SK-N-SH treated with all-trans-retinoic acid at 6 μM for 48 hours (cell line): ENCODE measurements at regions not wholly inside any gene's neighbourhood (a gene's known extent, or its start where the extent isn't known, plus 50 kb on each side); places are given as distances from the start of the nearest gene placed in this dataset.

Experiments used
- ATAC-seq: fragments of 200-7000 bp; cut with Tn5 transposase; 3 replicates; pipeline ENCODE4 v1.9.1; 2020; ENCODE audit warnings: mild to moderate bottlenecking, moderate library complexity
- ARNTL ChIP-seq: fragments of 450-650 bp; formaldehyde crosslinking; IDR thresholded peaks from 2 replicates; pipeline ENCODE4 v1.5.0; 2020; ENCODE audit warnings: low read depth, mild to moderate bottlenecking, moderate library complexity, borderline replicate concordance
- BACH2 ChIP-seq: fragments of 250-450 bp; sonication (Bioruptor Pico); IDR thresholded peaks from 2 replicates; pipeline ENCODE4 v1.9.0; 2021; ENCODE audit warnings: mild to moderate bottlenecking, borderline replicate concordance
- CSDC2 ChIP-seq: fragments of 250-450 bp; sonication (Bioruptor Pico); IDR thresholded peaks from 2 replicates; pipeline ENCODE4 v1.5.0; 2020; ENCODE audit warnings: mild to moderate bottlenecking, moderate library complexity
- ESRRG ChIP-seq: fragments of 250-450 bp; sonication (Bioruptor Pico); IDR thresholded peaks from 2 replicates; pipeline ENCODE4 v1.6.1; 2021; ENCODE audit warnings: mild to moderate bottlenecking
- GLIS3 ChIP-seq: fragments of 250-450 bp; sonication (Bioruptor Pico); IDR thresholded peaks from 2 replicates; pipeline ENCODE4 v1.5.0; 2020; ENCODE audit warnings: mild to moderate bottlenecking, moderate library complexity
- ISL1 ChIP-seq: fragments of 250-450 bp; sonication (Bioruptor Pico); IDR thresholded peaks from 2 replicates; pipeline ENCODE4 v2.1.2; 2022; ENCODE audit warnings: mild to moderate bottlenecking, moderate library complexity
- OSR1 ChIP-seq: fragments of 250-450 bp; sonication (Bioruptor Pico); IDR thresholded peaks from 2 replicates; pipeline ENCODE4 v1.8.0; 2022; ENCODE audit warnings: moderate library complexity, mild to moderate bottlenecking, inconsistent platforms
- PPARA ChIP-seq: fragments of 250-450 bp; sonication (Bioruptor Pico); IDR thresholded peaks from 2 replicates; pipeline ENCODE4 v1.5.0; 2020; ENCODE audit warnings: mild to moderate bottlenecking, borderline replicate concordance
- RARB ChIP-seq: fragments of 250-450 bp; sonication (Bioruptor Pico); IDR thresholded peaks from 2 replicates; pipeline ENCODE4 v1.8.0; 2021; ENCODE audit warnings: mild to moderate bottlenecking, moderate library complexity
- SNAI2 ChIP-seq: fragments of 250-450 bp; sonication (Bioruptor Pico); IDR thresholded peaks from 2 replicates; pipeline ENCODE4 v1.5.0; 2020; ENCODE audit warnings: mild to moderate bottlenecking, moderate library complexity
- TCF4 ChIP-seq: fragments of 250-450 bp; sonication (Bioruptor Pico); IDR thresholded peaks from 2 replicates; pipeline ENCODE4 v1.8.0; 2021; ENCODE audit warnings: mild to moderate bottlenecking, moderate library complexity, borderline replicate concordance
- TOX ChIP-seq: fragments of 250-450 bp; sonication (Bioruptor Pico); IDR thresholded peaks from 2 replicates; pipeline ENCODE4 v1.8.0; 2021; ENCODE audit warnings: mild to moderate bottlenecking, moderate library complexity, borderline replicate concordance
- ZC3H10 ChIP-seq: fragments of 250-450 bp; sonication (Bioruptor Pico); IDR thresholded peaks from 2 replicates; pipeline ENCODE4 v1.5.1; 2021; ENCODE audit warnings: mild to moderate bottlenecking, moderate library complexity
- ZFP3 ChIP-seq: fragments of 250-450 bp; sonication (Bioruptor Pico); IDR thresholded peaks from 2 replicates; pipeline ENCODE4 v1.5.0; 2020; ENCODE audit warnings: mild to moderate bottlenecking, moderate library complexity
- ZFP30 ChIP-seq: fragments of 450-650 bp; formaldehyde crosslinking; IDR thresholded peaks from 2 replicates; pipeline ENCODE4 v1.5.0; 2022; ENCODE audit warnings: mild to moderate bottlenecking, moderate library complexity
- ZNF565 ChIP-seq: fragments of 450-650 bp; formaldehyde crosslinking; conservative IDR thresholded peaks from 2 replicates; pipeline ENCODE4 v1.5.0; 2020; ENCODE audit warnings: low read depth, mild to moderate bottlenecking, moderate library complexity
- ZNF70 ChIP-seq: fragments of 450-650 bp; formaldehyde crosslinking; IDR thresholded peaks from 2 replicates; pipeline ENCODE4 v1.5.0; 2020; ENCODE audit warnings: mild to moderate bottlenecking, moderate library complexity
- ZNF8 ChIP-seq: fragments of 450-650 bp; formaldehyde crosslinking; IDR thresholded peaks from 2 replicates; pipeline ENCODE4 v1.5.0; 2020; ENCODE audit warnings: mild to moderate bottlenecking, moderate library complexity
- TF ChIP-seq, protein P1 (sequence below): fragments of 250-450 bp; sonication (Bioruptor Pico); IDR thresholded peaks from 2 replicates; pipeline ENCODE4 v1.5.1; 2020; ENCODE audit warnings: low read depth, mild to moderate bottlenecking, moderate library complexity
- TF ChIP-seq, protein P2 (sequence below): fragments of 250-450 bp; sonication (Bioruptor Pico); IDR thresholded peaks from 2 replicates; pipeline ENCODE4 v1.8.0; 2020; ENCODE audit warnings: mild to moderate bottlenecking, moderate library complexity, borderline replicate concordance
- TF ChIP-seq, protein P3 (sequence below): fragments of 250-450 bp; sonication (Bioruptor Pico); IDR thresholded peaks from 2 replicates; pipeline ENCODE4 v1.5.0; 2020; ENCODE audit warnings: mild to moderate bottlenecking, moderate library complexity
- TF ChIP-seq, protein P4 (sequence below): fragments of 250-450 bp; sonication (Bioruptor Pico); IDR thresholded peaks from 2 replicates; pipeline ENCODE4 v1.5.1; 2021; ENCODE audit warnings: mild to moderate bottlenecking, moderate library complexity
- TF ChIP-seq, protein P5 (sequence below): fragments of 250-450 bp; sonication (Bioruptor Pico); IDR thresholded peaks from 2 replicates; pipeline ENCODE4 v1.8.0; 2021; ENCODE audit warnings: low read depth, mild to moderate bottlenecking, moderate library complexity, borderline replicate concordance

DNA sequence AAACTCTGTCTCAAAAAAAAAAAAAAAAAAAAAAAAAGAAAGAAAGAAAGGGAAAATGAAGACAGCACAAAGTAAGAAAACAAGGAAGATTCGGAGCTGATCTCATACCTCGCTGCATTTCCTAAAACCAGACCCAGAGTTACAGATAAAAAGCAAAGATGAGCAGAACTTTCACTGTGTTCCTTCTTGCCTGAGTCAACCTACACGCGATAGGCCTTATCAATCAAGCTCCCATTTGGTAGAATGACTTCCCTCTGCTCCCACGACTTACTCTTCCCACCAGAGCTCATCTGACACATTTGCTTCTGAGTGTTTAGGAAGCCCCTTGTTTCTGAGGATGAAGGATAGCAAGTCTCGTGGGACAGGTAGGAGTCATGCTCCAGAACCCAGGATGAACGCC is 302.9 kb downstream of the TFAP2A start:
- no peak for ATAC-seq
- TF ChIP-seq ZNF565 (CRISPR knock-in tag) (no peak), OSR1 (CRISPR knock-in tag) (no peak), RARB (CRISPR knock-in tag) (no peak), TOX (no peak), ZC3H10 (no peak), ZNF70 (CRISPR knock-in tag) (no peak), ARNTL (CRISPR knock-in tag) (no peak), TCF4 (CRISPR knock-in tag) (no peak), ZNF8 (CRISPR knock-in tag) (no peak), ISL1 (CRISPR knock-in tag) (no peak), PPARA (CRISPR knock-in tag) (no peak), ZFP30 (CRISPR knock-in tag) (no peak), SNAI2 (no peak), GLIS3 (no peak), ESRRG (CRISPR knock-in tag) (no peak), CSDC2 (CRISPR knock-in tag) (no peak), ZFP3 (CRISPR knock-in tag) (no peak)
- TF ChIP-seq, protein P1, sequence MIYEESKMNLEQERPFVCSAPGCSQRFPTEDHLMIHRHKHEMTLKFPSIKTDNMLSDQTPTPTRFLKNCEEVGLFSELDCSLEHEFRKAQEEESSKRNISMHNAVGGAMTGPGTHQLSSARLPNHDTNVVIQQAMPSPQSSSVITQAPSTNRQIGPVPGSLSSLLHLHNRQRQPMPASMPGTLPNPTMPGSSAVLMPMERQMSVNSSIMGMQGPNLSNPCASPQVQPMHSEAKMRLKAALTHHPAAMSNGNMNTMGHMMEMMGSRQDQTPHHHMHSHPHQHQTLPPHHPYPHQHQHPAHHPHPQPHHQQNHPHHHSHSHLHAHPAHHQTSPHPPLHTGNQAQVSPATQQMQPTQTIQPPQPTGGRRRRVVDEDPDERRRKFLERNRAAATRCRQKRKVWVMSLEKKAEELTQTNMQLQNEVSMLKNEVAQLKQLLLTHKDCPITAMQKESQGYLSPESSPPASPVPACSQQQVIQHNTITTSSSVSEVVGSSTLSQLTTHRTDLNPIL (CRISPR knock-in tag), result no peak
- TF ChIP-seq, protein P2, sequence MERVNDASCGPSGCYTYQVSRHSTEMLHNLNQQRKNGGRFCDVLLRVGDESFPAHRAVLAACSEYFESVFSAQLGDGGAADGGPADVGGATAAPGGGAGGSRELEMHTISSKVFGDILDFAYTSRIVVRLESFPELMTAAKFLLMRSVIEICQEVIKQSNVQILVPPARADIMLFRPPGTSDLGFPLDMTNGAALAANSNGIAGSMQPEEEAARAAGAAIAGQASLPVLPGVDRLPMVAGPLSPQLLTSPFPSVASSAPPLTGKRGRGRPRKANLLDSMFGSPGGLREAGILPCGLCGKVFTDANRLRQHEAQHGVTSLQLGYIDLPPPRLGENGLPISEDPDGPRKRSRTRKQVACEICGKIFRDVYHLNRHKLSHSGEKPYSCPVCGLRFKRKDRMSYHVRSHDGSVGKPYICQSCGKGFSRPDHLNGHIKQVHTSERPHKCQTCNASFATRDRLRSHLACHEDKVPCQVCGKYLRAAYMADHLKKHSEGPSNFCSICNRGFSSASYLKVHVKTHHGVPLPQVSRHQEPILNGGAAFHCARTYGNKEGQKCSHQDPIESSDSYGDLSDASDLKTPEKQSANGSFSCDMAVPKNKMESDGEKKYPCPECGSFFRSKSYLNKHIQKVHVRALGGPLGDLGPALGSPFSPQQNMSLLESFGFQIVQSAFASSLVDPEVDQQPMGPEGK, result no peak
- TF ChIP-seq, protein P3, sequence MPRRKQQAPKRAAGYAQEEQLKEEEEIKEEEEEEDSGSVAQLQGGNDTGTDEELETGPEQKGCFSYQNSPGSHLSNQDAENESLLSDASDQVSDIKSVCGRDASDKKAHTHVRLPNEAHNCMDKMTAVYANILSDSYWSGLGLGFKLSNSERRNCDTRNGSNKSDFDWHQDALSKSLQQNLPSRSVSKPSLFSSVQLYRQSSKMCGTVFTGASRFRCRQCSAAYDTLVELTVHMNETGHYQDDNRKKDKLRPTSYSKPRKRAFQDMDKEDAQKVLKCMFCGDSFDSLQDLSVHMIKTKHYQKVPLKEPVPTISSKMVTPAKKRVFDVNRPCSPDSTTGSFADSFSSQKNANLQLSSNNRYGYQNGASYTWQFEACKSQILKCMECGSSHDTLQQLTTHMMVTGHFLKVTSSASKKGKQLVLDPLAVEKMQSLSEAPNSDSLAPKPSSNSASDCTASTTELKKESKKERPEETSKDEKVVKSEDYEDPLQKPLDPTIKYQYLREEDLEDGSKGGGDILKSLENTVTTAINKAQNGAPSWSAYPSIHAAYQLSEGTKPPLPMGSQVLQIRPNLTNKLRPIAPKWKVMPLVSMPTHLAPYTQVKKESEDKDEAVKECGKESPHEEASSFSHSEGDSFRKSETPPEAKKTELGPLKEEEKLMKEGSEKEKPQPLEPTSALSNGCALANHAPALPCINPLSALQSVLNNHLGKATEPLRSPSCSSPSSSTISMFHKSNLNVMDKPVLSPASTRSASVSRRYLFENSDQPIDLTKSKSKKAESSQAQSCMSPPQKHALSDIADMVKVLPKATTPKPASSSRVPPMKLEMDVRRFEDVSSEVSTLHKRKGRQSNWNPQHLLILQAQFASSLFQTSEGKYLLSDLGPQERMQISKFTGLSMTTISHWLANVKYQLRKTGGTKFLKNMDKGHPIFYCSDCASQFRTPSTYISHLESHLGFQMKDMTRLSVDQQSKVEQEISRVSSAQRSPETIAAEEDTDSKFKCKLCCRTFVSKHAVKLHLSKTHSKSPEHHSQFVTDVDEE (CRISPR knock-in tag), result no peak

DNA sequence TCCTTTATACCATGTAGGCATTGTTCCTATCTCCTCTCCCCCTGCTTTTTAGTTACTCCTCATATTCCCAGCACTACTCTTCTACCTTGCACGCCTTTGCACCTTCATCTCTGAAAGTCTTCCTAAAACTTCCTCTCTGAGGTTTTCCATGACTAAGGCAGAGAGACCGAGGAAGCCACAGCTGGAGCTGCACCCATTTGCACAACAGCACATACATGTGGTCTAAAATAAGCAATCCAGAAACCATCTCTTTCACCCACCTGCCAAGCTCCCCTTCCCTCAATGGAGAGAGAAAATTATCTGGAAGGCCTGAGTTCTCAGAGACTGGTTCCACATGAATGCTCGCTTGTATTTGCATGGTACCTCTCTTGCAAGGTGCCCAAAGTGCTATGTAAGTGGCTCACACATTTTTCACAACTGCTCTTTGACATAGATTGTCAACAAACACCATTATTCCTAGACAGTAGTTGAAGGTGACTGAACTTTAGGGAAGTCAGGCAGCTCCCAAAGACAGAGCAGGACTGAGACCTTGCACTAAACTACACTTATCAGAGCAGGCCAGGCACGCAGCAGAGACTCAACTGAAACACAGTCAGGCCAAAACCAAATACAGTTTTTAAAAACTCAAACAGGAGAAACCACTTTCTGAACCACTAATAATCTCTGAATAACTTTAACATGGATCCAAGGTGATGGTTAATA is 313.2 kb downstream of the TFAP2A start:
- ATAC-seq, result no peak
- TF ChIP-seq CSDC2 (CRISPR knock-in tag), result no peak
- TF ChIP-seq, protein P2, result no peak
- TF ChIP-seq, protein P1 (CRISPR knock-in tag), result no peak
- TF ChIP-seq ZNF8 (CRISPR knock-in tag), result no peak
- TF ChIP-seq GLIS3, result no peak
- no peak for TF ChIP-seq ESRRG (CRISPR knock-in tag)
- no peak for TF ChIP-seq ZNF70 (CRISPR knock-in tag)
- TF ChIP-seq, protein P4, sequence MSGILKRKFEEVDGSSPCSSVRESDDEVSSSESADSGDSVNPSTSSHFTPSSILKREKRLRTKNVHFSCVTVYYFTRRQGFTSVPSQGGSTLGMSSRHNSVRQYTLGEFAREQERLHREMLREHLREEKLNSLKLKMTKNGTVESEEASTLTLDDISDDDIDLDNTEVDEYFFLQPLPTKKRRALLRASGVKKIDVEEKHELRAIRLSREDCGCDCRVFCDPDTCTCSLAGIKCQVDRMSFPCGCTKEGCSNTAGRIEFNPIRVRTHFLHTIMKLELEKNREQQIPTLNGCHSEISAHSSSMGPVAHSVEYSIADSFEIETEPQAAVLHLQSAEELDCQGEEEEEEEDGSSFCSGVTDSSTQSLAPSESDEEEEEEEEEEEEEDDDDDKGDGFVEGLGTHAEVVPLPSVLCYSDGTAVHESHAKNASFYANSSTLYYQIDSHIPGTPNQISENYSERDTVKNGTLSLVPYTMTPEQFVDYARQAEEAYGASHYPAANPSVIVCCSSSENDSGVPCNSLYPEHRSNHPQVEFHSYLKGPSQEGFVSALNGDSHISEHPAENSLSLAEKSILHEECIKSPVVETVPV, result no peak
- no peak for TF ChIP-seq OSR1 (CRISPR knock-in tag)
- TF ChIP-seq, protein P5, sequence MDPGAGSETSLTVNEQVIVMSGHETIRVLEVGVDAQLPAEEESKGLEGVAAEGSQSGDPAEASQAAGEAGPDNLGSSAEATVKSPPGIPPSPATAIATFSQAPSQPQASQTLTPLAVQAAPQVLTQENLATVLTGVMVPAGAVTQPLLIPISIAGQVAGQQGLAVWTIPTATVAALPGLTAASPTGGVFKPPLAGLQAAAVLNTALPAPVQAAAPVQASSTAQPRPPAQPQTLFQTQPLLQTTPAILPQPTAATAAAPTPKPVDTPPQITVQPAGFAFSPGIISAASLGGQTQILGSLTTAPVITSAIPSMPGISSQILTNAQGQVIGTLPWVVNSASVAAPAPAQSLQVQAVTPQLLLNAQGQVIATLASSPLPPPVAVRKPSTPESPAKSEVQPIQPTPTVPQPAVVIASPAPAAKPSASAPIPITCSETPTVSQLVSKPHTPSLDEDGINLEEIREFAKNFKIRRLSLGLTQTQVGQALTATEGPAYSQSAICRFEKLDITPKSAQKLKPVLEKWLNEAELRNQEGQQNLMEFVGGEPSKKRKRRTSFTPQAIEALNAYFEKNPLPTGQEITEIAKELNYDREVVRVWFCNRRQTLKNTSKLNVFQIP, result no peak
- no peak for TF ChIP-seq TOX
- no peak for TF ChIP-seq ZFP3 (CRISPR knock-in tag)
- no peak for TF ChIP-seq ZNF565 (CRISPR knock-in tag)
- TF ChIP-seq BACH2 (CRISPR knock-in tag), result no peak
- TF ChIP-seq RARB (CRISPR knock-in tag), result no peak
- TF ChIP-seq, protein P3 (CRISPR knock-in tag), result no peak
- TF ChIP-seq ISL1 (CRISPR knock-in tag), result no peak
- TF ChIP-seq ZFP30 (CRISPR knock-in tag), result no peak
- no peak for TF ChIP-seq ARNTL (CRISPR knock-in tag)
